H9 (cell line): ENCODE measurements at regions not wholly inside any gene's neighbourhood (a gene's known extent, or its start where the extent isn't known, plus 50 kb on each side); places are given as distances from the start of the nearest gene placed in this dataset.

Source experiments
- DNase-seq: peaks from one replicate; pipeline ENCODE4 v3.0.0-alpha.2; 2017
- H2AFZ ChIP-seq: one replicate; pipeline ENCODE4 v1.6.1; 2013; ENCODE audit warnings: mild to moderate bottlenecking, low read length, control low read depth, moderate library complexity
- H2AK5ac ChIP-seq: 2 replicates; pipeline ENCODE4 v1.6.1; 2013; ENCODE audit warnings: low read length, control low read depth, mixed read lengths; ENCODE audit not compliant: insufficient read length
- H2BK120ac ChIP-seq: one replicate; pipeline ENCODE4 v1.6.1; 2013; ENCODE audit warnings: low read depth, mild to moderate bottlenecking, low read length, control low read depth, inconsistent platforms; ENCODE audit not compliant: poor library complexity, severe bottlenecking
- H2BK12ac ChIP-seq: 2 replicates; pipeline ENCODE4 v1.6.1; 2013; ENCODE audit warnings: low read length, control low read depth, mixed read lengths, low read depth; ENCODE audit not compliant: insufficient read length
- H2BK15ac ChIP-seq: 2 replicates; pipeline ENCODE4 v1.6.1; 2013; ENCODE audit warnings: low read depth, low read length, control low read depth
- H2BK20ac ChIP-seq: one replicate; pipeline ENCODE4 v1.6.1; 2013; ENCODE audit warnings: low read depth, mild to moderate bottlenecking, low read length, control low read depth, inconsistent platforms; ENCODE audit not compliant: poor library complexity, severe bottlenecking
- H2BK5ac ChIP-seq: 2 replicates; pipeline ENCODE4 v1.6.1; 2013; ENCODE audit warnings: low read length, control low read depth, mixed read lengths; ENCODE audit not compliant: insufficient read length
- H3K14ac ChIP-seq: 2 replicates; pipeline ENCODE4 v1.6.1; 2013; ENCODE audit warnings: low read length, control low read depth; ENCODE audit not compliant: insufficient read depth
- H3K18ac ChIP-seq: 2 replicates; pipeline ENCODE4 v1.6.1; 2013; ENCODE audit warnings: low read depth, mild to moderate bottlenecking, mixed read lengths, low read length, control low read depth; ENCODE audit not compliant: insufficient read length
- H3K23ac ChIP-seq: 2 replicates; pipeline ENCODE4 v1.6.1; 2013; ENCODE audit warnings: low read length, control low read depth, mixed read lengths, low read depth; ENCODE audit not compliant: insufficient read length
- H3K23me2 ChIP-seq: 2 replicates; pipeline ENCODE4 v1.6.1; 2013; ENCODE audit warnings: low read depth, mild to moderate bottlenecking, mixed read lengths, low read length, control low read depth; ENCODE audit not compliant: insufficient read length, poor library complexity, severe bottlenecking
- H3K27ac ChIP-seq: 2 replicates; pipeline ENCODE4 v1.5.1; 2013; ENCODE audit warnings: low read length, control low read depth, mixed read lengths, low read depth; ENCODE audit not compliant: insufficient read length
- H3K27me3 ChIP-seq: 2 replicates; pipeline ENCODE4 v1.6.1; 2013; ENCODE audit warnings: low read length, control low read depth, inconsistent platforms; ENCODE audit not compliant: insufficient read depth
- H3K4ac ChIP-seq: 2 replicates; pipeline ENCODE4 v1.6.1; 2013; ENCODE audit warnings: low read depth, mild to moderate bottlenecking, control low read depth, inconsistent platforms, low read length, moderate library complexity
- H3K4me1 ChIP-seq: 2 replicates; pipeline ENCODE4 v1.6.1; 2013; ENCODE audit warnings: low read length, control low read depth, inconsistent platforms; ENCODE audit not compliant: insufficient read depth
- H3K4me2 ChIP-seq: 2 replicates; pipeline ENCODE4 v1.6.1; 2013; ENCODE audit warnings: low read length, control low read depth, mixed read lengths; ENCODE audit not compliant: insufficient read length, insufficient read depth
- H3K56ac ChIP-seq: 2 replicates; pipeline ENCODE4 v1.6.1; 2013; ENCODE audit warnings: low read depth, mild to moderate bottlenecking, mixed read lengths, low read length, control low read depth; ENCODE audit not compliant: insufficient read length
- H3K79me1 ChIP-seq: 2 replicates; pipeline ENCODE4 v1.6.1; 2013; ENCODE audit warnings: low read depth, mild to moderate bottlenecking, moderate library complexity, low read length, control low read depth, inconsistent platforms; ENCODE audit not compliant: insufficient read depth, poor library complexity, severe bottlenecking
- H3K79me2 ChIP-seq: 2 replicates; pipeline ENCODE4 v1.6.1; 2013; ENCODE audit warnings: low read length, control low read depth, inconsistent platforms; ENCODE audit not compliant: insufficient read depth
- H3K9ac ChIP-seq: 2 replicates; pipeline ENCODE4 v1.6.1; 2013; ENCODE audit warnings: low read length, control low read depth, mixed read lengths; ENCODE audit not compliant: insufficient read length; ENCODE audit errors: extremely low read depth
- H3K9me3 ChIP-seq: one replicate; pipeline ENCODE4 v1.6.1; 2013; ENCODE audit warnings: low read depth, low read length, inconsistent platforms; ENCODE audit not compliant: control insufficient read depth
- H3T11ph ChIP-seq: one replicate; pipeline ENCODE4 v1.6.1; 2013; ENCODE audit warnings: mild to moderate bottlenecking, low read length, control low read depth, inconsistent platforms
- H4K20me1 ChIP-seq: one replicate; pipeline ENCODE4 v1.6.1; 2013; ENCODE audit not compliant: control insufficient read depth, insufficient read length, insufficient read depth
- H4K5ac ChIP-seq: 2 replicates; pipeline ENCODE4 v1.6.1; 2013; ENCODE audit warnings: low read depth, mild to moderate bottlenecking, mixed read lengths, low read length, control low read depth; ENCODE audit not compliant: insufficient read length
- H4K8ac ChIP-seq: replicated peaks from 2 replicates; pipeline ENCODE4 v1.6.1; 2013; ENCODE audit warnings: low read length, control low read depth, mixed read lengths, low read depth; ENCODE audit not compliant: insufficient read length
- H4K91ac ChIP-seq: 2 replicates; pipeline ENCODE4 v1.6.1; 2013; ENCODE audit warnings: low read depth, mild to moderate bottlenecking, moderate library complexity, mixed read lengths, low read length, control low read depth; ENCODE audit not compliant: insufficient read length
- H3K27ac Mint-ChIP-seq, 3 experiments: 2 replicates in 2 of 3; 3 replicates in 1 of 3; pipeline ENCODE4 v1.8.0; 2020 to 2021; ENCODE audit warnings: mixed read lengths in 3 of 3, mild to moderate bottlenecking in 1 of 3, moderate library complexity in 1 of 3
- H3K27me3 Mint-ChIP-seq: 2 replicates; pipeline ENCODE4 v1.8.0; 2021; ENCODE audit warnings: low read depth, mild to moderate bottlenecking, moderate library complexity, mixed read lengths
- H3K36me3 Mint-ChIP-seq, 3 experiments: 2 replicates in 2 of 3; 3 replicates in 1 of 3; pipeline ENCODE4 v1.8.0; 2020 to 2021; ENCODE audit warnings: low read depth in 3 of 3, mixed read lengths in 3 of 3; ENCODE audit not compliant: insufficient read depth in 1 of 3
- H3K4me1 Mint-ChIP-seq, 2 experiments: 2 replicates each; pipeline ENCODE4 v1.8.0; 2020; ENCODE audit warnings: mixed read lengths in 2 of 2
- H3K4me3 Mint-ChIP-seq, 2 experiments: 2 replicates in 1 of 2; 3 replicates in 1 of 2; pipeline ENCODE4 v1.8.0; 2020 to 2021; ENCODE audit warnings: mild to moderate bottlenecking in 2 of 2, mixed read lengths in 2 of 2, moderate library complexity in 1 of 2
- H3K9me3 Mint-ChIP-seq, 2 experiments: 2 replicates in 1 of 2; 3 replicates in 1 of 2; pipeline ENCODE4 v1.8.0; 2020; ENCODE audit warnings: mild to moderate bottlenecking in 2 of 2, mixed read lengths in 2 of 2, moderate library complexity in 1 of 2
- CTCF ChIP-seq: fragments of 200-600 bp; sonication (generic); conservative IDR thresholded peaks from 3 replicates; pipeline ENCODE4 v1.8.0; 2021; ENCODE audit warnings: antibody characterized with exemption, mild to moderate bottlenecking
- WGBS: extraction: QIAGEN DNeasy Blood & Tissue Kit; methylation state at CpG from one replicate; pipeline ENCODE4 v1.1.7; 2013; ENCODE audit warnings: missing lambda C conversion rate, low lambda C conversion rate, mixed read lengths; ENCODE audit not compliant: insufficient read length; ENCODE audit errors: extremely low coverage; 5-methylcytosine and 5-hydroxymethylcytosine counted together

GRCh38 chr3:193116871-193117270, 124.2 kb upstream of the PLAAT1 start:
- H2BK15ac ChIP-seq, result no peak overlapping the region
- H3K4me1 Mint-ChIP-seq, result peaks cover 37 to 46% of the 10 kb centered on the region in 2 experiments
- H4K91ac ChIP-seq, result no peak overlapping the region
- H3K27me3 Mint-ChIP-seq, result no peaks in the 10 kb centered on the region
- H3K4me1 ChIP-seq, result no peaks in the 10 kb centered on the region; the same call in 1 of the 2 replicates
- H2BK5ac ChIP-seq, result no peak overlapping the region
- H2BK20ac ChIP-seq, result no peak overlapping the region
- H2BK12ac ChIP-seq, result no peak overlapping the region
- peaks cover 0 to 33% (median 14%) of the 10 kb centered on the region in 3 experiments; a peak in 5 of 7 replicates for H3K36me3 Mint-ChIP-seq
- H3K4ac ChIP-seq, result no peak overlapping the region
- H4K20me1 ChIP-seq, result no peaks in the 10 kb centered on the region
- H3K23ac ChIP-seq, result no peak overlapping the region
- no peak overlapping the region for H3T11ph ChIP-seq
- no peak overlapping the region for H3K4me3 Mint-ChIP-seq
- H3K27ac Mint-ChIP-seq, result no peak overlapping the region
- H3K27ac ChIP-seq, result no peak overlapping the region
- no peaks in the 10 kb centered on the region for H3K79me2 ChIP-seq
- H3K4me2 ChIP-seq, result no peak overlapping the region
- no peak overlapping the region for H2AFZ ChIP-seq
- DNase-seq, result no peak
- H3K9me3 Mint-ChIP-seq, result peaks cover 13 to 23% of the 10 kb centered on the region in 2 experiments
- no peak for TF ChIP-seq CTCF
- H2AK5ac ChIP-seq, result no peak overlapping the region
- no peak overlapping the region for H3K56ac ChIP-seq
- no peaks in the 10 kb centered on the region for H3K9me3 ChIP-seq
- H4K8ac ChIP-seq, result no peak overlapping the region
- no peak overlapping the region for H3K14ac ChIP-seq
- no peaks in the 10 kb centered on the region for H3K23me2 ChIP-seq
- H4K5ac ChIP-seq, result no peak overlapping the region
- no peaks in the 10 kb centered on the region for H3K79me1 ChIP-seq
- no peak overlapping the region for H3K9ac ChIP-seq
- no CpG with 5 or more reads among the region's 2 CpGs for WGBS
- no peak overlapping the region for H2BK120ac ChIP-seq
- no peak overlapping the region for H3K18ac ChIP-seq
- H3K27me3 ChIP-seq, result no peaks in the 10 kb centered on the region
